HCT116 (cell line): ENCODE measurements at regions not wholly inside any gene's neighbourhood (a gene's known extent, or its start where the extent isn't known, plus 50 kb on each side); places are given as distances from the start of the nearest gene placed in this dataset.

ENCODE experiments used
- ATAC-seq: fragments of 200-7000 bp; cut with Tn5 transposase; 2 replicates; pipeline ENCODE4 v1.9.1; 2020; ENCODE audit warnings: mild to moderate bottlenecking, moderate library complexity
- BruUV-seq: library from RNA; stranded (reverse); fragments of 400-500 nt; replicated peaks from 2 replicates; lab custom pipeline; 2021; lab: Mats Ljungman, UMichigan
- CTCF ChIA-PET: fragments of 300-600 bp; sonication (Branson Sonifier 250); formaldehyde crosslinking; loops from one replicate; lab custom pipeline; 2021; ENCODE audit warnings: antibody characterized with exemption; lab: Charles Lee
- POLR2A ChIA-PET: fragments of 300-600, 350-600 bp; sonication (Branson Sonifier 250); formaldehyde crosslinking; loops from one replicate; lab custom pipeline; 2021; ENCODE audit warnings: antibody characterized with exemption; lab: Charles Lee
- RAD21 ChIA-PET, 2 experiments: fragments of 300-600 bp; sonication (Branson Sonifier 250); formaldehyde crosslinking; loops; one replicate each; lab custom pipeline; 2023; ENCODE audit warnings: low total read pairs in 2 of 2; ENCODE audit not compliant: uncharacterized antibody in 2 of 2, unreplicated experiment in 2 of 2, low non-redundant PET in 1 of 2; lab: Charles Lee
- DNase-seq: peaks from one replicate; pipeline ENCODE4 v3.0.0-alpha.2; 2010; ENCODE audit warnings: low read depth, low spot score
- H2AFZ ChIP-seq: fragments of 200-600 bp; shearing (Covaris generic), sonication (generic); 2 replicates; pipeline ENCODE4 v1.6.1; 2017; ENCODE audit warnings: low read depth, mixed run types, mixed read lengths, antibody characterized with exemption, low read length; ENCODE audit not compliant: poor library complexity, severe bottlenecking
- H3K27ac ChIP-seq: 2 replicates; pipeline ENCODE4 v1.5.1; 2012; ENCODE audit warnings: low read depth, low read length
- H3K27me3 ChIP-seq: fragments of 200-600 bp; sonication (generic); 2 replicates; pipeline ENCODE4 v1.6.1; 2016; ENCODE audit warnings: mixed run types, low read length, mixed read lengths; ENCODE audit not compliant: insufficient read depth
- H3K36me3 ChIP-seq, 2 experiments: fragments of 200-500 bp in 1 of 2; fragments of 200-600 bp in 1 of 2; sonication (Bioruptor generic) in 1 of 2; sonication (generic) in 1 of 2; 2 replicates each; pipeline versions ENCODE4 v1.5.1 to v1.6.1; 2014 to 2016; ENCODE audit warnings: low read length in 2 of 2, inconsistent platforms in 1 of 2, mixed read lengths in 1 of 2, mixed run types in 1 of 2; ENCODE audit not compliant: insufficient read depth in 2 of 2, control insufficient read depth in 1 of 2
- H3K4me1 ChIP-seq, 2 experiments: fragments of 200-600 bp in 1 of 2; sonication (generic) in 1 of 2; 2 replicates each; pipeline versions ENCODE4 v1.5.1 to v1.6.1; 2012 to 2017; ENCODE audit warnings: low read length in 2 of 2, inconsistent platforms in 1 of 2, mild to moderate bottlenecking in 1 of 2, mixed read lengths in 1 of 2, mixed run types in 1 of 2, moderate library complexity in 1 of 2; ENCODE audit not compliant: insufficient read depth in 2 of 2, control insufficient read depth in 1 of 2
- H3K4me2 ChIP-seq: fragments of 200-600 bp; sonication (generic); 2 replicates; pipeline ENCODE4 v1.6.1; 2017; ENCODE audit warnings: mixed run types, low read length, mixed read lengths
- H3K4me3 ChIP-seq, 2 experiments: fragments of 200-600 bp in 1 of 2; sonication (generic) in 1 of 2; replicated peaks in 1 of 2; 2 replicates each; pipeline ENCODE4 v1.5.1; 2011 to 2016; ENCODE audit warnings: low read length in 2 of 2, control low read depth in 1 of 2, low read depth in 1 of 2, mild to moderate bottlenecking in 1 of 2, mixed read lengths in 1 of 2, mixed run types in 1 of 2
- H3K79me2 ChIP-seq: fragments of 200-600 bp; sonication (generic); 2 replicates; pipeline ENCODE4 v1.6.1; 2017; ENCODE audit warnings: mild to moderate bottlenecking, mixed run types, low read length, moderate library complexity, mixed read lengths; ENCODE audit not compliant: insufficient read depth
- H3K9ac ChIP-seq: fragments of 200-600 bp; sonication (generic); 2 replicates; pipeline ENCODE4 v1.6.1; 2016; ENCODE audit warnings: low read length, mixed read lengths
- H3K9me2 ChIP-seq: fragments of 200-600 bp; sonication (generic), shearing (Covaris generic); 2 replicates; pipeline ENCODE4 v1.6.1; 2017; ENCODE audit warnings: mixed run types, mild to moderate bottlenecking, moderate library complexity; ENCODE audit not compliant: insufficient read depth
- H3K9me3 ChIP-seq, 2 experiments: fragments of 200-500 bp in 1 of 2; fragments of 200-600 bp in 1 of 2; sonication (Bioruptor generic) in 1 of 2; sonication (generic) in 1 of 2; 2 replicates each; pipeline ENCODE4 v1.6.1; 2014 to 2017; ENCODE audit warnings: low read length in 2 of 2, mixed read lengths in 2 of 2, inconsistent platforms in 1 of 2, low read depth in 1 of 2, mild to moderate bottlenecking in 1 of 2, mixed run types in 1 of 2, moderate library complexity in 1 of 2; ENCODE audit not compliant: control insufficient read depth in 1 of 2, insufficient read depth in 1 of 2
- H4K20me1 ChIP-seq: fragments of 200-600 bp; sonication (generic), shearing (Covaris generic); 2 replicates; pipeline ENCODE4 v1.6.1; 2017; ENCODE audit warnings: mixed run types, mild to moderate bottlenecking, moderate library complexity; ENCODE audit not compliant: insufficient read depth
- EGR1 ChIP-seq: IDR thresholded peaks from 2 replicates; pipeline ENCODE4 v1.6.1; 2012; ENCODE audit warnings: low read depth
- ELF1 ChIP-seq: IDR thresholded peaks from 2 replicates; pipeline ENCODE4 v1.6.1; 2012; ENCODE audit warnings: low read depth, borderline replicate concordance
- EZH2phosphoT487 ChIP-seq: fragments of 200-600 bp; IDR thresholded peaks from 2 replicates; pipeline ENCODE4 v1.6.1; 2018; ENCODE audit warnings: antibody characterized with exemption, borderline replicate concordance
- POLR2A ChIP-seq: IDR thresholded peaks from 2 replicates; pipeline ENCODE4 v1.7.0; 2011; ENCODE audit warnings: borderline replicate concordance; ENCODE audit not compliant: insufficient read depth, insufficient read length; ENCODE audit errors: extremely low read depth
- REST ChIP-seq: IDR thresholded peaks from 2 replicates; pipeline ENCODE4 v1.6.1; 2012; ENCODE audit warnings: low read depth
- SIN3A ChIP-seq: IDR thresholded peaks from 2 replicates; pipeline ENCODE4 v1.6.1; 2012; ENCODE audit warnings: low read depth
- TCF7L2 ChIP-seq: IDR thresholded peaks from 2 replicates; pipeline ENCODE4 v1.7.0; 2011; ENCODE audit warnings: borderline replicate concordance, inconsistent platforms; ENCODE audit not compliant: insufficient read depth, insufficient read length; ENCODE audit errors: extremely low read depth
- YY1 ChIP-seq: IDR thresholded peaks from 2 replicates; pipeline ENCODE4 v1.6.1; 2011; ENCODE audit warnings: low read length, low read depth, moderate library complexity, mild to moderate bottlenecking; ENCODE audit not compliant: insufficient replicate concordance; ENCODE audit errors: extremely low read depth
- ZNF274 ChIP-seq: fragments of 200-500 bp; sonication (Bioruptor generic); IDR thresholded peaks from 2 replicates; pipeline ENCODE4 v1.6.1; 2014; ENCODE audit warnings: mild to moderate bottlenecking, low read depth, low read length, inconsistent platforms
- intact Hi-C: fragments of 100-400 bp; cut with micrococcal nuclease; formaldehyde crosslinking; loops from 2 replicates; pipeline ENCODE4 v1.10.0; 2022
- TF ChIP-seq, protein P1 (sequence below), 3 experiments: fragments of 200-600 bp in 1 of 3; sonication (generic) in 1 of 3; IDR thresholded peaks in 2 of 3; conservative IDR thresholded peaks in 1 of 3; 2 replicates each; pipeline ENCODE4 v1.5.1; 2012 to 2017; ENCODE audit warnings: low read depth in 2 of 3, low read length in 2 of 3, antibody characterized with exemption in 1 of 3, borderline replicate concordance in 1 of 3, control low read depth in 1 of 3, mild to moderate bottlenecking in 1 of 3, mixed read lengths in 1 of 3, mixed run types in 1 of 3, moderate library complexity in 1 of 3; ENCODE audit not compliant: insufficient read depth in 1 of 3
- TF ChIP-seq, protein P2 (sequence below): IDR thresholded peaks from 2 replicates; pipeline ENCODE4 v1.6.1; 2012

DNA sequence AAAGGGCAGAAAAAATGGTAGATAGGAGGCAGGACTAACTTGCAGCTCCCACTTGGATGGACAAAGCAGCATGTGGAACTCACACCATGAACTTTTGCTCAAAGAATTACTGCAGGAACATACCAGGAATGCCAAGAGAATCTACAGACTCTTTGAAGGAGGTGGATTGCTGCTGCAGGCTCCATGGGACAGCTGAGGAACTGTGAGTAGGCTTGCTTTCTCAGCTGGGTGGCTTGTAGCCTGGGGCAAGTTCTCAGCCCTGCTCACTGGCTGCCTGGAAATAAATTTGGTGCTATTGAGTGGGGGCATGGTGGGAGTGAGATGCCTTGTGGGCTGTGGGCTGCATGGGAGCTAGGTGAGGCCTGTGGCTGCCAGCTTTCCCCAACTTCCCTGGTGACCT is 574.5 kb downstream of the PRELID2 start:
- H3K27ac ChIP-seq: no peak overlapping the region
- no peaks in the 10 kb centered on the region for H3K9me3 ChIP-seq
- DNase-seq: no peak
- H2AFZ ChIP-seq: no peak overlapping the region
- CTCF ChIA-PET: interaction anchor here (1.4 kb wide), 1 partner anchor 22 kb away, joined by 3 read pairs; no protein-coding TSS in a partner anchor
- POLR2A ChIA-PET: no interaction called here
- no peak overlapping the region for H3K9ac ChIP-seq
- no TSS peak for BruUV-seq
- H3K27me3 ChIP-seq: no peaks in the 10 kb centered on the region
- H3K4me3 ChIP-seq: no peak overlapping the region
- no peaks in the 10 kb centered on the region for H3K9me2 ChIP-seq
- H3K4me1 ChIP-seq: no peaks in the 10 kb centered on the region
- no peaks in the 10 kb centered on the region for H3K36me3 ChIP-seq
- no peaks in the 10 kb centered on the region for H3K79me2 ChIP-seq
- no peak for ATAC-seq
- RAD21 ChIA-PET: no interaction called here
- H3K4me2 ChIP-seq: no peak overlapping the region
- H4K20me1 ChIP-seq: no peaks in the 10 kb centered on the region
- intact Hi-C loops: no loop called here
- TF ChIP-seq SIN3A (no peak), YY1 (no peak)
- TF ChIP-seq, all 23 proteins: peak for 0

- H3K4me1 ChIP-seq: peaks cover 0 to 9% of the 10 kb centered on the region in 2 experiments; a peak in 1 of 4 replicates
- intact Hi-C loops: no loop called here
- no peaks in the 10 kb centered on the region for H3K27me3 ChIP-seq
- ChIA-PET CTCF (interaction anchor here (3.4 kb wide), 1 partner anchor 10 kb away, joined by 18 read pairs; no protein-coding TSS in a partner anchor), RAD21 (interaction anchor here in 1 of 2 experiments (0.6 kb wide), 1 partner anchor 67 kb away, joined by 3 read pairs; no protein-coding TSS in a partner anchor), POLR2A (no interaction called here)
- H3K4me3 ChIP-seq: no peak overlapping the region
- H3K9ac ChIP-seq: no peak overlapping the region
- no peak for TF ChIP-seq EGR1
- TF ChIP-seq, protein P1, sequence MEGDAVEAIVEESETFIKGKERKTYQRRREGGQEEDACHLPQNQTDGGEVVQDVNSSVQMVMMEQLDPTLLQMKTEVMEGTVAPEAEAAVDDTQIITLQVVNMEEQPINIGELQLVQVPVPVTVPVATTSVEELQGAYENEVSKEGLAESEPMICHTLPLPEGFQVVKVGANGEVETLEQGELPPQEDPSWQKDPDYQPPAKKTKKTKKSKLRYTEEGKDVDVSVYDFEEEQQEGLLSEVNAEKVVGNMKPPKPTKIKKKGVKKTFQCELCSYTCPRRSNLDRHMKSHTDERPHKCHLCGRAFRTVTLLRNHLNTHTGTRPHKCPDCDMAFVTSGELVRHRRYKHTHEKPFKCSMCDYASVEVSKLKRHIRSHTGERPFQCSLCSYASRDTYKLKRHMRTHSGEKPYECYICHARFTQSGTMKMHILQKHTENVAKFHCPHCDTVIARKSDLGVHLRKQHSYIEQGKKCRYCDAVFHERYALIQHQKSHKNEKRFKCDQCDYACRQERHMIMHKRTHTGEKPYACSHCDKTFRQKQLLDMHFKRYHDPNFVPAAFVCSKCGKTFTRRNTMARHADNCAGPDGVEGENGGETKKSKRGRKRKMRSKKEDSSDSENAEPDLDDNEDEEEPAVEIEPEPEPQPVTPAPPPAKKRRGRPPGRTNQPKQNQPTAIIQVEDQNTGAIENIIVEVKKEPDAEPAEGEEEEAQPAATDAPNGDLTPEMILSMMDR (IDR thresholded peaks at IDR 0.05 in 2 of 3, conservative IDR thresholded peaks at IDR 0.05 in 1 of 3; ENCODE audit: borderline replicate concordance in 1 of 3, insufficient read depth in 1 of 3, low read depth in 2 of 3, low read length in 2 of 3): no peak
- no peak for TF ChIP-seq TCF7L2
- TF ChIP-seq, protein P2, sequence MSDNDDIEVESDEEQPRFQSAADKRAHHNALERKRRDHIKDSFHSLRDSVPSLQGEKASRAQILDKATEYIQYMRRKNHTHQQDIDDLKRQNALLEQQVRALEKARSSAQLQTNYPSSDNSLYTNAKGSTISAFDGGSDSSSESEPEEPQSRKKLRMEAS: no peak
- no peak for TF ChIP-seq POLR2A
- TF ChIP-seq EZH2phosphoT487: no peak
- no peak for TF ChIP-seq REST
- no peak for TF ChIP-seq ELF1
- TF ChIP-seq ZNF274: no peak
- H3K36me3 ChIP-seq: no peaks in the 10 kb centered on the region
- H3K9me2 ChIP-seq: no peaks in the 10 kb centered on the region
- no peaks in the 10 kb centered on the region for H3K9me3 ChIP-seq
- H4K20me1 ChIP-seq: no peaks in the 10 kb centered on the region
- no peak overlapping the region for H3K27ac ChIP-seq
- no peak for DNase-seq
- no peak for ATAC-seq
- no peak overlapping the region for H3K4me2 ChIP-seq
- no TSS peak for BruUV-seq
- no peak overlapping the region for H2AFZ ChIP-seq
- H3K79me2 ChIP-seq: no peaks in the 10 kb centered on the region
These were observed 587.4 kb downstream of the PRELID2 start for GRCh38 chr5:145247745-145248040.
